Endothelial cell of umbilical vein (primary cell): ENCODE measurements at regions not wholly inside any gene's neighbourhood (a gene's known extent, or its start where the extent isn't known, plus 50 kb on each side); places are given as distances from the start of the nearest gene placed in this dataset.

Experiments used
- BruUV-seq: library from RNA; stranded (reverse); fragments of 400-500 nt; replicated peaks from 2 replicates; lab custom pipeline; 2021; lab: Mats Ljungman, UMichigan
- CTCF ChIA-PET: fragments of 300-600, 350-600 bp; sonication (Branson Sonifier 250); formaldehyde crosslinking; loops from one replicate; lab custom pipeline; 2021; ENCODE audit warnings: antibody characterized with exemption, inconsistent platforms; lab: Charles Lee
- POLR2A ChIA-PET: fragments of 300-600, 350-600 bp; sonication (Branson Sonifier 250); formaldehyde crosslinking; loops from one replicate; lab custom pipeline; 2021; ENCODE audit warnings: antibody characterized with exemption, inconsistent platforms; lab: Charles Lee
- DNase-seq: peaks from one replicate; pipeline ENCODE4 v3.0.0-alpha.2; 2011; ENCODE audit warnings: low read depth, low spot score
- FAIRE-seq: peaks from 2 replicates; lab custom pipeline; 2011; peaks lifted over from hg19 to GRCh38; lab: Jason Lieb, UNC
- H2AFZ ChIP-seq: 2 replicates; pipeline ENCODE4 v1.6.0; 2012; ENCODE audit warnings: low read depth, low read length, control low read depth, inconsistent platforms
- H3K27ac ChIP-seq: 2 replicates; pipeline ENCODE4 v1.5.1; 2011; ENCODE audit warnings: low read depth, mild to moderate bottlenecking, control low read depth, low read length, moderate library complexity; ENCODE audit not compliant: insufficient read depth
- H3K27me3 ChIP-seq, 2 experiments: 2 replicates each; pipeline versions ENCODE4 v1.6.0 to v1.6.1; 2011; ENCODE audit warnings: low read length in 2 of 2, mixed read lengths in 1 of 2; ENCODE audit not compliant: control insufficient read depth in 2 of 2, insufficient read depth in 2 of 2
- H3K36me3 ChIP-seq, 2 experiments: 2 replicates in 1 of 2; 3 replicates in 1 of 2; pipeline ENCODE4 v1.5.1; 2011; ENCODE audit warnings: low read length in 2 of 2, mild to moderate bottlenecking in 1 of 2, moderate library complexity in 1 of 2; ENCODE audit not compliant: control insufficient read depth in 2 of 2, insufficient read depth in 2 of 2; ENCODE audit errors: extremely low read depth in 1 of 2
- H3K4me1 ChIP-seq: 3 replicates; pipeline ENCODE4 v1.5.1; 2011; ENCODE audit warnings: mild to moderate bottlenecking, low read length; ENCODE audit not compliant: control insufficient read depth, insufficient read depth; ENCODE audit errors: extremely low read depth
- H3K4me2 ChIP-seq: 2 replicates; pipeline ENCODE4 v1.6.1; 2011; ENCODE audit warnings: low read length, control low read depth, mixed read lengths; ENCODE audit not compliant: insufficient read depth
- H3K4me3 ChIP-seq, 3 experiments: fragments of 200-600 bp in 1 of 3; sonication (generic), shearing (Covaris generic) in 1 of 3; replicated peaks in 1 of 3; 2 replicates each; pipeline ENCODE4 v1.5.1; 2011 to 2016; ENCODE audit warnings: control low read depth in 3 of 3, low read length in 3 of 3, mild to moderate bottlenecking in 2 of 3, inconsistent platforms in 1 of 3, low read depth in 1 of 3, moderate library complexity in 1 of 3; ENCODE audit not compliant: insufficient read depth in 1 of 3
- H3K79me2 ChIP-seq: 2 replicates; pipeline ENCODE4 v1.6.0; 2012; ENCODE audit warnings: low read length, inconsistent platforms; ENCODE audit not compliant: control insufficient read depth, insufficient read depth
- H3K9ac ChIP-seq: replicated peaks from 2 replicates; pipeline ENCODE3; 2011; ENCODE audit warnings: low read length, control low read depth; ENCODE audit not compliant: insufficient read depth; ENCODE audit errors: extremely low read depth
- H3K9me1 ChIP-seq: replicated peaks from 3 replicates; pipeline ENCODE4 v1.6.0; 2011; ENCODE audit warnings: mild to moderate bottlenecking, low read length; ENCODE audit not compliant: control insufficient read depth, insufficient read depth; ENCODE audit errors: extremely low read depth
- H3K9me3 ChIP-seq: replicated peaks from 2 replicates; pipeline ENCODE4 v1.5.1; 2012; ENCODE audit warnings: low read length, inconsistent platforms; ENCODE audit not compliant: control insufficient read depth, insufficient read depth
- H4K20me1 ChIP-seq: replicated peaks from 2 replicates; pipeline ENCODE3; 2011; ENCODE audit warnings: mild to moderate bottlenecking, low read length; ENCODE audit not compliant: control insufficient read depth, insufficient read depth; ENCODE audit errors: extremely low read depth
- EZH2 ChIP-seq: IDR thresholded peaks from 2 replicates; pipeline ENCODE4 v1.6.1; 2012; ENCODE audit warnings: borderline replicate concordance, low read depth, mild to moderate bottlenecking, moderate library complexity, low read length, inconsistent platforms; ENCODE audit not compliant: severe bottlenecking
- FOS ChIP-seq: IDR thresholded peaks from 2 replicates; pipeline ENCODE4 v1.6.1; 2011; ENCODE audit warnings: mild to moderate bottlenecking, low read length, moderate library complexity, borderline replicate concordance; ENCODE audit not compliant: insufficient read depth
- GATA2 ChIP-seq: IDR thresholded peaks from 2 replicates; pipeline ENCODE4 v1.7.0; 2011; ENCODE audit warnings: low read depth, mild to moderate bottlenecking, moderate library complexity, mixed read lengths, low read length; ENCODE audit not compliant: insufficient read length, insufficient read depth
- JUN ChIP-seq: IDR thresholded peaks from 2 replicates; pipeline ENCODE4 v1.6.1; 2011; ENCODE audit warnings: borderline replicate concordance, low read depth; ENCODE audit not compliant: insufficient read length, insufficient read depth
- MAX ChIP-seq: IDR thresholded peaks from 2 replicates; pipeline ENCODE4 v1.6.1; 2011; ENCODE audit not compliant: insufficient read depth, insufficient read length
- MYC ChIP-seq: IDR thresholded peaks from one replicate; pipeline ENCODE4 v1.6.1; 2011; ENCODE audit warnings: mild to moderate bottlenecking, low read depth, low read length
- POLR2A ChIP-seq: IDR thresholded peaks from 2 replicates; pipeline ENCODE4 v1.6.1; 2012; ENCODE audit warnings: low read depth, mild to moderate bottlenecking, control low read depth, low read length
- POLR2AphosphoS5 ChIP-seq: IDR thresholded peaks from 2 replicates; pipeline ENCODE4 v1.6.1; 2012; ENCODE audit warnings: low read depth, mild to moderate bottlenecking, control low read depth, low read length, moderate library complexity; ENCODE audit not compliant: insufficient read depth
- dilution Hi-C: fragments of 300-500 bp; cut with MboI; formaldehyde crosslinking; loops from one replicate; pipeline ENCODE4 v1.15.0; 2019; ENCODE audit warnings: low sequenced_read_pairs; ENCODE audit not compliant: extremely low pct_ligation_motif_present
- intact Hi-C: fragments of 100-400 bp; cut with micrococcal nuclease; formaldehyde crosslinking; loops from one replicate; pipeline ENCODE4 v1.10.0; 2022
- TF ChIP-seq, protein P1 (sequence below), 2 donors: IDR thresholded peaks; 1 replicate in 1 of 2; 2 replicates in 1 of 2; pipeline ENCODE4 v1.5.1; 2011; ENCODE audit warnings: low read length in 2 of 2, mild to moderate bottlenecking in 2 of 2, moderate library complexity in 2 of 2, control low read depth in 1 of 2, inconsistent platforms in 1 of 2, low read depth in 1 of 2; ENCODE audit not compliant: insufficient read depth in 1 of 2; ENCODE audit errors: extremely low read depth in 1 of 2

- TF ChIP-seq MAX (no peak), EZH2 (no peak), GATA2 (no peak), POLR2A (no peak), JUN (no peak), POLR2AphosphoS5 (no peak), MYC (no peak), FOS (no peak)
- TF ChIP-seq, protein P1, sequence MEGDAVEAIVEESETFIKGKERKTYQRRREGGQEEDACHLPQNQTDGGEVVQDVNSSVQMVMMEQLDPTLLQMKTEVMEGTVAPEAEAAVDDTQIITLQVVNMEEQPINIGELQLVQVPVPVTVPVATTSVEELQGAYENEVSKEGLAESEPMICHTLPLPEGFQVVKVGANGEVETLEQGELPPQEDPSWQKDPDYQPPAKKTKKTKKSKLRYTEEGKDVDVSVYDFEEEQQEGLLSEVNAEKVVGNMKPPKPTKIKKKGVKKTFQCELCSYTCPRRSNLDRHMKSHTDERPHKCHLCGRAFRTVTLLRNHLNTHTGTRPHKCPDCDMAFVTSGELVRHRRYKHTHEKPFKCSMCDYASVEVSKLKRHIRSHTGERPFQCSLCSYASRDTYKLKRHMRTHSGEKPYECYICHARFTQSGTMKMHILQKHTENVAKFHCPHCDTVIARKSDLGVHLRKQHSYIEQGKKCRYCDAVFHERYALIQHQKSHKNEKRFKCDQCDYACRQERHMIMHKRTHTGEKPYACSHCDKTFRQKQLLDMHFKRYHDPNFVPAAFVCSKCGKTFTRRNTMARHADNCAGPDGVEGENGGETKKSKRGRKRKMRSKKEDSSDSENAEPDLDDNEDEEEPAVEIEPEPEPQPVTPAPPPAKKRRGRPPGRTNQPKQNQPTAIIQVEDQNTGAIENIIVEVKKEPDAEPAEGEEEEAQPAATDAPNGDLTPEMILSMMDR (IDR thresholded peaks at IDR 0.05; ENCODE audit: extremely low read depth in 1 of 2, insufficient read depth in 1 of 2, low read depth in 1 of 2, low read length in 2 of 2) = no peak
- FAIRE-seq = no peak
- ChIA-PET POLR2A (no interaction called here), CTCF (no interaction called here)
- no peak overlapping the region for H3K4me2 ChIP-seq
- no peak overlapping the region for H3K4me3 ChIP-seq
- peaks cover 2% of the 10 kb centered on the region for H3K9me3 ChIP-seq
- dilution Hi-C loops (no loop called here), intact Hi-C loops (no loop called here)
- H3K36me3 ChIP-seq = no peaks in the 10 kb centered on the region
- no peaks in the 10 kb centered on the region for H3K9me1 ChIP-seq
- H2AFZ ChIP-seq = no peak overlapping the region
- no peaks in the 10 kb centered on the region for H3K4me1 ChIP-seq
- no peaks in the 10 kb centered on the region for H4K20me1 ChIP-seq
- DNase-seq = no peak
- no TSS peak for BruUV-seq
- no peaks in the 10 kb centered on the region for H3K79me2 ChIP-seq
- no peaks in the 10 kb centered on the region for H3K27me3 ChIP-seq
- H3K9ac ChIP-seq = no peak overlapping the region
- no peak overlapping the region for H3K27ac ChIP-seq
Measured at GRCh38 chr11:37078521-37078920, 480.5 kb upstream of the RAG2 start.
